ENCODE measurements at regions not wholly inside any gene's neighbourhood (a gene's known extent, or its start where the extent isn't known, plus 50 kb on each side); places are given as distances from the start of the nearest gene placed in this dataset.
A peak's percentile ranks its signal among the peaks of the same experiment; 100 is the strongest.

- no peak for TF ChIP-seq EZH2 (IDR thresholded peaks at IDR 0.05; ENCODE audit: low read depth, unreplicated experiment)
- TF ChIP-seq, protein P1, sequence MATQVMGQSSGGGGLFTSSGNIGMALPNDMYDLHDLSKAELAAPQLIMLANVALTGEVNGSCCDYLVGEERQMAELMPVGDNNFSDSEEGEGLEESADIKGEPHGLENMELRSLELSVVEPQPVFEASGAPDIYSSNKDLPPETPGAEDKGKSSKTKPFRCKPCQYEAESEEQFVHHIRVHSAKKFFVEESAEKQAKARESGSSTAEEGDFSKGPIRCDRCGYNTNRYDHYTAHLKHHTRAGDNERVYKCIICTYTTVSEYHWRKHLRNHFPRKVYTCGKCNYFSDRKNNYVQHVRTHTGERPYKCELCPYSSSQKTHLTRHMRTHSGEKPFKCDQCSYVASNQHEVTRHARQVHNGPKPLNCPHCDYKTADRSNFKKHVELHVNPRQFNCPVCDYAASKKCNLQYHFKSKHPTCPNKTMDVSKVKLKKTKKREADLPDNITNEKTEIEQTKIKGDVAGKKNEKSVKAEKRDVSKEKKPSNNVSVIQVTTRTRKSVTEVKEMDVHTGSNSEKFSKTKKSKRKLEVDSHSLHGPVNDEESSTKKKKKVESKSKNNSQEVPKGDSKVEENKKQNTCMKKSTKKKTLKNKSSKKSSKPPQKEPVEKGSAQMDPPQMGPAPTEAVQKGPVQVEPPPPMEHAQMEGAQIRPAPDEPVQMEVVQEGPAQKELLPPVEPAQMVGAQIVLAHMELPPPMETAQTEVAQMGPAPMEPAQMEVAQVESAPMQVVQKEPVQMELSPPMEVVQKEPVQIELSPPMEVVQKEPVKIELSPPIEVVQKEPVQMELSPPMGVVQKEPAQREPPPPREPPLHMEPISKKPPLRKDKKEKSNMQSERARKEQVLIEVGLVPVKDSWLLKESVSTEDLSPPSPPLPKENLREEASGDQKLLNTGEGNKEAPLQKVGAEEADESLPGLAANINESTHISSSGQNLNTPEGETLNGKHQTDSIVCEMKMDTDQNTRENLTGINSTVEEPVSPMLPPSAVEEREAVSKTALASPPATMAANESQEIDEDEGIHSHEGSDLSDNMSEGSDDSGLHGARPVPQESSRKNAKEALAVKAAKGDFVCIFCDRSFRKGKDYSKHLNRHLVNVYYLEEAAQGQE (IDR thresholded peaks at IDR 0.05; ENCODE audit: unreplicated experiment): no peak
Measured at GRCh38 chr16:52742052-52742451, 195.1 kb upstream of the TOX3 start (continued).

DNA sequence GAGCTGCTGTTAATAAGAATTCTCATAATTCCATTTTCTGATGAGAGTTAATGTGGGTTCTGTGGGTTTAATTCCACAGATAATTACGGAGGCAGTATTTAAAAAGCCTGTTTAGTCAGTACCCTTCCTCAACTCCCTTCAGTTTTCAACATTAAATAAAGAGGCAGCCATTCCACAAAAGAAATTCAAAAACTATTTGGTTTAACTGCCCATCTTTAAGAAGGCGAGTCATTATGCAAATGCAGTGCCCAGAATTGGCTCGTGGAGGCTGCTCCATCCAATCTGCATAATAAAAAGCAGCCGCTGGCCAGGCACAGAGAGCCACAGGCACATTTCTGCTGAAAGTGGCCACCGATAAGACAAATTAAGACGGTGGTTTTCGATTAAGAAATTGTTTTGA lies 194.4 kb upstream of the TOX3 start:
- peaks cover 1% of the 10 kb centered on the region for H3K27me3 Mint-ChIP-seq (ENCODE audit: insufficient read depth, low read depth, poor library complexity)
- Histone ChIP-seq H3K9me2 (ENCODE audit: insufficient read depth) (peaks cover 5% of the 10 kb centered on the region), H4K20me1 (replicated peaks; ENCODE audit: insufficient read depth) (no peaks in the 10 kb centered on the region), H2AFZ (no peak overlapping the region), H3K79me2 (replicated peaks; ENCODE audit: insufficient read depth) (no peaks in the 10 kb centered on the region), H3F3A (replicated peaks; ENCODE audit: low read depth) (no peaks in the 10 kb centered on the region), H3K4me2 (peak overlapping the region; percentile 50), H3K27me3 (ENCODE audit: insufficient read depth) (no peaks in the 10 kb centered on the region), H3K36me3 (ENCODE audit: insufficient read depth) (no peaks in the 10 kb centered on the region), H3K27ac (ENCODE audit: low read depth) (peak overlapping the region; percentile 52), H3K4me1 (ENCODE audit: insufficient read depth) (peaks cover 16% of the 10 kb centered on the region), H3K4me3 (peak overlapping the region; percentile 11; the same call in 1 of the 2 replicates)
- peak; percentile 94 for ATAC-seq
- peak overlapping the region; percentile 33; the same call in 2 of the 3 replicates for H3K4me3 Mint-ChIP-seq
- peak overlapping the region; percentile 26; the same call in 1 of the 2 replicates for H3K27ac Mint-ChIP-seq
- peaks cover 14% of the 10 kb centered on the region for H3K9me3 Mint-ChIP-seq
- peak; percentile 56; the same call in 1 of the 2 replicates for TF ChIP-seq NANOG (IDR thresholded peaks at IDR 0.05; ENCODE audit: borderline replicate concordance)
- TF ChIP-seq, protein P1 (IDR thresholded peaks at IDR 0.05; ENCODE audit: unreplicated experiment): no peak
- DNase-seq (ENCODE audit: low spot score): peak; percentile 70
- peaks cover 6% of the 10 kb centered on the region; the same call in 1 of the 3 replicates for H3K36me3 Mint-ChIP-seq (ENCODE audit: low read depth)
- peaks cover 13% of the 10 kb centered on the region for H3K4me1 Mint-ChIP-seq

DNA sequence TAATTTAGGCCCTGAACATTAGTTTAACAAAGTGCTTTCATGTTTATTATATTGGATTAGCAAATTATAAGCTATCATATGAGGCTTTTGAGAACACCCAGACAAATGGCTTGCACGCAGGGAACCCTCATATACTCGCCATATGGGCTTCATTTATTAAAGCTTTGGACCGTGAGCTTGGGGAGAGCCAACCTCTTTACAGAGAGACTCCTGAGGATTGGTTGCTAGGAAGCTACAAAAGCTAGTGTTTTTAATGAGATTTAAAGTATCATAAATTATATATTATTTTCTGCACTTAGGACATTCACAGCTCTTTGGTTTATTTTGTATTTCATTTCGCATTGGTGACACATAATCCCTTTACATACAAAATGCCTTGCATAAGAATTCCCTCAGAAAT lies 193.8 kb upstream of the TOX3 start:
- peak overlapping the region; percentile 50 for H3K4me2 ChIP-seq
- H3K4me1 ChIP-seq (ENCODE audit: insufficient read depth): peaks cover 16% of the 10 kb centered on the region
- no peaks in the 10 kb centered on the region for H3K27me3 ChIP-seq (ENCODE audit: insufficient read depth)
- no peak for ATAC-seq
- peaks cover 8% of the 10 kb centered on the region for H3K9me2 ChIP-seq (ENCODE audit: insufficient read depth)
- no peak overlapping the region for H2AFZ ChIP-seq
- Mint-ChIP-seq H3K4me3 (no peak overlapping the region), H3K4me1 (peaks cover 13% of the 10 kb centered on the region), H3K36me3 (ENCODE audit: low read depth) (peaks cover 6% of the 10 kb centered on the region; the same call in 1 of the 3 replicates), H3K9me3 (peaks cover 14% of the 10 kb centered on the region), H3K27me3 (ENCODE audit: insufficient read depth, low read depth, poor library complexity) (no peaks in the 10 kb centered on the region), H3K27ac (no peak overlapping the region)
- no peaks in the 10 kb centered on the region for H3F3A ChIP-seq (replicated peaks; ENCODE audit: low read depth)
- peak overlapping the region; percentile 52; the same call in 1 of the 2 replicates for H3K27ac ChIP-seq (ENCODE audit: low read depth)
- H3K4me3 ChIP-seq: no peak overlapping the region
- H4K20me1 ChIP-seq (replicated peaks; ENCODE audit: insufficient read depth): no peaks in the 10 kb centered on the region
- DNase-seq (ENCODE audit: low spot score): no peak
- H3K79me2 ChIP-seq (replicated peaks; ENCODE audit: insufficient read depth): no peaks in the 10 kb centered on the region
- no peaks in the 10 kb centered on the region for H3K36me3 ChIP-seq (ENCODE audit: insufficient read depth)
- no peak for TF ChIP-seq EZH2phosphoT487 (IDR thresholded peaks at IDR 0.05; ENCODE audit: unreplicated experiment)
- TF ChIP-seq POLR2AphosphoS5 (IDR thresholded peaks at IDR 0.05; ENCODE audit: low read depth): no peak
- no peak for TF ChIP-seq CTCF (conservative IDR thresholded peaks at IDR 0.05; ENCODE audit: low read depth in 2 of 2)
- TF ChIP-seq ZNF331 (CRISPR knock-in tag; IDR thresholded peaks at IDR 0.05; ENCODE audit: low read depth): no peak
- TF ChIP-seq, protein P2, sequence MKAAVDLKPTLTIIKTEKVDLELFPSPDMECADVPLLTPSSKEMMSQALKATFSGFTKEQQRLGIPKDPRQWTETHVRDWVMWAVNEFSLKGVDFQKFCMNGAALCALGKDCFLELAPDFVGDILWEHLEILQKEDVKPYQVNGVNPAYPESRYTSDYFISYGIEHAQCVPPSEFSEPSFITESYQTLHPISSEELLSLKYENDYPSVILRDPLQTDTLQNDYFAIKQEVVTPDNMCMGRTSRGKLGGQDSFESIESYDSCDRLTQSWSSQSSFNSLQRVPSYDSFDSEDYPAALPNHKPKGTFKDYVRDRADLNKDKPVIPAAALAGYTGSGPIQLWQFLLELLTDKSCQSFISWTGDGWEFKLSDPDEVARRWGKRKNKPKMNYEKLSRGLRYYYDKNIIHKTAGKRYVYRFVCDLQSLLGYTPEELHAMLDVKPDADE (IDR thresholded peaks at IDR 0.05): no peak
- TF ChIP-seq NANOG (IDR thresholded peaks at IDR 0.05; ENCODE audit: borderline replicate concordance): no peak
- no peak for TF ChIP-seq EZH2 (IDR thresholded peaks at IDR 0.05; ENCODE audit: low read depth, unreplicated experiment)

Data from GM23338 (cell line).